Adrenal gland (tissue), 9 donors: ENCODE measurements at regions not wholly inside any gene's neighbourhood (a gene's known extent, or its start where the extent isn't known, plus 50 kb on each side); places are given as distances from the start of the nearest gene placed in this dataset.
"Not testable (repeated sequence)": the region's sequence is repeated elsewhere in the genome, so short reads cannot be mapped to it uniquely, and the experiment has no call there.

Source experiments
- DNase-seq, 7 donors: peaks; one replicate each; pipeline ENCODE4 v3.0.0-alpha.2; 2019 to 2020
- H3K27ac ChIP-seq, 5 donors: fragments of 200-600 bp; sonication (generic) in 4 of 5; 1 replicate in 3 of 5; 2 replicates in 2 of 5; pipeline versions ENCODE4 v1.5.1 to v1.8.0; 2016 to 2020; ENCODE audit warnings: mild to moderate bottlenecking in 1 of 5
- H3K27me3 ChIP-seq: fragments of 200-600 bp; 2 replicates; pipeline ENCODE4 v1.8.0; 2021
- H3K36me3 ChIP-seq, 2 donors: fragments of 200-600 bp; replicated peaks in 1 of 2; 1 replicate in 1 of 2; 2 replicates in 1 of 2; pipeline versions ENCODE4 v1.5.1 to v1.8.0; 2018 to 2022
- H3K4me1 ChIP-seq, 2 donors: fragments of 200-600 bp; replicated peaks in 1 of 2; 1 replicate in 1 of 2; 2 replicates in 1 of 2; pipeline versions ENCODE4 v1.5.1 to v1.8.0; 2018 to 2021
- H3K4me3 ChIP-seq, 4 donors: fragments of 200-600 bp; sonication (generic) in 3 of 4; one replicate each; pipeline ENCODE4 v1.5.1; 2016 to 2018
- H3K9me3 ChIP-seq, 3 donors: fragments of 200-600 bp; sonication (generic) in 1 of 3; replicated peaks in 1 of 3; 1 replicate in 2 of 3; 2 replicates in 1 of 3; pipeline versions ENCODE4 v1.5.1 to v1.8.0; 2016 to 2021
- CTCF ChIP-seq, 6 experiments: fragments of 450-650 bp in 4 of 6; fragments of 200-600 bp in 2 of 6; sonication (generic) in 1 of 6; IDR thresholded peaks; 1 replicate in 5 of 6; 2 replicates in 1 of 6; pipeline versions ENCODE4 v1.5.1 to v1.8.0; 2016 to 2021; ENCODE audit warnings: antibody characterized with exemption in 6 of 6, mild to moderate bottlenecking in 2 of 6, moderate library complexity in 1 of 6
- POLR2A ChIP-seq, 2 donors: fragments of 450-650 bp; IDR thresholded peaks; one replicate each; pipeline ENCODE4 v1.6.1; 2017; ENCODE audit warnings: antibody characterized with exemption in 2 of 2, mild to moderate bottlenecking in 2 of 2, moderate library complexity in 1 of 2
- WGBS, 4 donors: extraction: QIAGEN DNeasy Blood & Tissue Kit in 2 of 4; methylation state at CpG; one replicate each; pipeline versions ENCODE4 v1.1.5 to v1.1.7; 2013 to 2017; 5-methylcytosine and 5-hydroxymethylcytosine counted together
- intact Hi-C, 2 donors: fragments of 100-400 bp; cut with DNase I; formaldehyde crosslinking; loops; one replicate each; pipeline versions ENCODE4 v1.14.1 to v1.15.0; 2022 to 2023
- donor health status: healthy with polysubstance abuse.
- donor health status: Bipolar disorder and iron deficiency.
- donor health status: DM: yes; HTN: yes; CAD: no.
- donor health status: DM: no; HTN: no; CAD: no.
- donor health status: DM: no; HTN: no; CAD: no.

GRCh38 chr12:74280156-74280655 is 257.4 kb upstream of the ATXN7L3B start:
- WGBS, 4 donors = 87 to 96% (median 90%) methylated on average over 4 to 5 of the region's 5 CpGs
- Histone ChIP-seq H3K4me3 (no peak overlapping the region), H3K36me3 (no peaks in the 10 kb centered on the region), H3K27me3 (no peaks in the 10 kb centered on the region), H3K4me1 (no peaks in the 10 kb centered on the region), H3K27ac (no peak overlapping the region), H3K9me3 (no peaks in the 10 kb centered on the region)
- DNase-seq = no peak
- intact Hi-C loops = no loop called here
- TF ChIP-seq CTCF (IDR thresholded peaks at IDR 0.05) (no peak), POLR2A (IDR thresholded peaks at IDR 0.05) (no peak)

DNA sequence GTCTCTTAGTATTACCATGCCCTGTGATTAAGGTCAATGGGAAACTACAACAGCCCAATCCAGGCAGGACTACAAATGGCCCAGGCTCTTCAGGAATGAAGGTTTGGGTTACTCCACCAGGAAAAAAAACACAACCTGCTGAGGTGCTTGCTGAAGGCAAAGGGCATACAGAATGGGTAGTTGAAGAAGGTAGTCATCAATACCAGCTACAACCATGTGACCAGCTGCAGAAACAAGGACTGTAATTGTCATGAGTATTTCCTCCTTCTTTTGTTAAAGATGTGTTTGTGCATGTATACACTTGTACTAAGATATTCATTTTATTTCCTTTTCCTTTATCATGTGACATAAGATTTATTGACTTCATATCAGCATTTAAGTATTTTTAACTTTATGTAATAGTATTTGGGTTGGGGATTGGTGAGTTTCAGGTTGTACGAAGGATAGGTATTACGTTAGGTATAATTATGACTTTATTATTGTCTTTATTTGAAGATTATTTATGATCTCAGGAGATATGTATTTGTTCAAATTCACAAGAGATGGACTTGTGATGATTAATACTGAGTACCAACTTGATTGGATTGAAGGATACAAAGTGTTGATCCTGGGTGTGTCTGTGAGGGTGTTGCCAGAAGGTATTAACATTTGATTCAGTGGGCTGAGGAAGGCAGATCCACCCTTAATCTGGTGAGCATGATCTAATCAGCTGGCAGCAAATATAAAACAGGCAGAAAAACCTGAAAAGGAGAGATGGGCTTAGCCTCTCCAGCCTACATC is 256.0 kb upstream of the ATXN7L3B start:
- WGBS, 4 donors = 89 to 95% (median 92%) methylated on average over 2 of the region's 2 CpGs
- DNase-seq, H3K4me3 ChIP-seq, intact Hi-C loops, H3K9me3 ChIP-seq, H3K36me3 ChIP-seq, H3K27me3 ChIP-seq, H3K4me1 ChIP-seq, H3K27ac ChIP-seq: not testable (repeated sequence)

DNA sequence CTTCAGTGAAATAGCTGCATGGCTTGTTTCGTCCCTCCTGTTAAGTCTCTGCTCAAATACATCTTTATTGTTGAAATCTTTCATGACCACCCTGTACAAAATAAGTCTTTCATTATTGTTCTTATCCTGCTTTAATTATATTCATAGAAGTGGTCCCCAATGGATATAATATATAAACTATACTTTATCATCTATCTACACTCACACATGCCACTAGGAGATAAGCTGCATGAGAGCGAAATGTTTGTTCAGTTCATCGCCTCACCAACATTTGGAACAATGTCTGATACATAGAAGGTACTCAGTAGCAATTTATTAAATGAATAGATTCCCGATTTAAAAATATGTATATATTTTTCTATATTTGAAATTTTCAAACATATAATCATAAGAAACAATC is 254.0 kb upstream of the ATXN7L3B start:
- Histone ChIP-seq H3K4me1 (no peaks in the 10 kb centered on the region), H3K9me3 (no peaks in the 10 kb centered on the region), H3K4me3 (no peak overlapping the region), H3K27ac (no peak overlapping the region), H3K27me3 (no peaks in the 10 kb centered on the region), H3K36me3 (no peaks in the 10 kb centered on the region)
- WGBS, 4 donors = 74 to 80% (median 78%) methylated on average over 4 of the region's 4 CpGs
- DNase-seq = no peak
- intact Hi-C loops = no loop called here
- TF ChIP-seq CTCF (IDR thresholded peaks at IDR 0.05) = no peak
- no peak for TF ChIP-seq POLR2A (IDR thresholded peaks at IDR 0.05)

- intact Hi-C loops = no loop called here
- no peak overlapping the region for H3K4me3 ChIP-seq
- no peaks in the 10 kb centered on the region for H3K4me1 ChIP-seq
- H3K36me3 ChIP-seq = no peaks in the 10 kb centered on the region
- no peak for TF ChIP-seq CTCF (IDR thresholded peaks at IDR 0.05)
- TF ChIP-seq POLR2A (IDR thresholded peaks at IDR 0.05) = no peak
- no peaks in the 10 kb centered on the region for H3K9me3 ChIP-seq
- H3K27me3 ChIP-seq = no peaks in the 10 kb centered on the region
- 56 to 73% (median 67%) methylated on average over 2 of the region's 2 CpGs for WGBS, 4 donors
- no peak for DNase-seq
- no peak overlapping the region for H3K27ac ChIP-seq
Measured at GRCh38 chr12:74285773-74286172, 251.9 kb upstream of the ATXN7L3B start.

- intact Hi-C loops = no loop called here
- H3K36me3 ChIP-seq = no peaks in the 10 kb centered on the region
- WGBS, 4 donors = 40 to 69% (median 56%) methylated on average over 1 of the region's 1 CpG
- H3K27ac ChIP-seq = no peak overlapping the region
- no peaks in the 10 kb centered on the region for H3K27me3 ChIP-seq
- no peaks in the 10 kb centered on the region for H3K9me3 ChIP-seq
- DNase-seq = no peak
- H3K4me3 ChIP-seq = no peak overlapping the region
- TF ChIP-seq POLR2A (IDR thresholded peaks at IDR 0.05) (no peak), CTCF (IDR thresholded peaks at IDR 0.05) (no peak)
- H3K4me1 ChIP-seq = no peaks in the 10 kb centered on the region
Measured at GRCh38 chr12:74286254-74286653, 251.4 kb upstream of the ATXN7L3B start.
